ENCODE measurements at regions not wholly inside any gene's neighbourhood (a gene's known extent, or its start where the extent isn't known, plus 50 kb on each side); places are given as distances from the start of the nearest gene placed in this dataset.
"Not testable (repeated sequence)": the region's sequence is repeated elsewhere in the genome, so short reads cannot be mapped to it uniquely, and the experiment has no call there.

DNA sequence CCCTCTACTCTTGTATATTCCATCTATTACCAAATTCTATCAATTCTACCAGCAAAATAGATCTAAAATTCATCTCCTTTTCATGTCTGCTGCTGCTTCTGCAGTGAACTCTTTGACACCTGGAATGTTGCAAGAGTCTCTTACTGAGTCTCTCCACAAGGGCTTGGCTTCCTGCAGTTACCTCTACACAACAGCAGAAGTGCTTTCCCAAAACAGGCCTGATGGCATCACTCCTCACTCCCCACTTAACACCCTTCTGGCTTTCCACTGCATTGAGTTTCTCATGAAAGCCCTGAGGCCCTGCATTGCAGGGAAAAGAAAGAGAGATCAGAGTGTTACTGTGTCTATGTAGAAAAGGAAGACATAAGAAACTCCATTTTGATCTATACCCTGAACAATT lies 78.8 kb upstream of the CDC42EP3 start:
- DNase-seq; H3K4me1 ChIP-seq (ENCODE audit: control insufficient read depth in 3 of 3, insufficient read depth in 2 of 3, low read depth in 1 of 3, low read length in 2 of 3); H3K4me3 ChIP-seq (ENCODE audit: low read depth in 1 of 3, low read length in 3 of 3); H3K9me3 ChIP-seq (ENCODE audit: control insufficient read depth in 2 of 2, insufficient read depth in 1 of 2, low read depth in 1 of 2, low read length in 1 of 2); FAIRE-seq; H3K27ac ChIP-seq (ENCODE audit: low read depth in 1 of 3, low read length in 2 of 3); H3K36me3 ChIP-seq (ENCODE audit: control insufficient read depth in 3 of 3, insufficient read depth in 2 of 3, low read depth in 1 of 3, low read length in 3 of 3); H3K27me3 ChIP-seq (ENCODE audit: control insufficient read depth in 3 of 3, insufficient read depth in 3 of 3, low read length in 3 of 3): not testable (repeated sequence)

DNA sequence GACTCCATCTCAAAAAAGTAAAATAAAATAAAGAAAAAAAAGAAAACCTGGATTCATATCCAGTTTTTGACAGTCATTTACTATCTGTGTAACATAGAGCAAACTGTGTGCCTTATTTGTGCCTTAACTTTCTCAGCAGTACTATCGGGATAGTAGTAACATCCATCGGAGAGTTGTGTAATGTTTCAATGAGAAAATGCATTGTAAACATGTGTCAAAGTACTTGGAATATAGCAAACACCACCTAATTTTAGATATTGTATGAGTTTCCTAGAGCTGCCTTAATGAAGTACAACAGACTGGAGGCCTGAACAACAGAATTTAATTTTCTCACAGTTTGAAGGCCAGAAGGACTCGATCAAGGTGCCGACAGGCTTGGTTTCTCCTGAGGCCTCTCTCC lies 81.3 kb upstream of the CDC42EP3 start:
- no peak for DNase-seq
- WGBS, 3 donors: 89 to 98% (median 95%) methylated on average over 2 to 3 of the region's 4 CpGs
- Histone ChIP-seq H3K9me3 (ENCODE audit: control insufficient read depth in 2 of 2, insufficient read depth in 1 of 2, low read depth in 1 of 2, low read length in 1 of 2) (no peaks in the 10 kb centered on the region), H3K27me3 (ENCODE audit: control insufficient read depth in 3 of 3, insufficient read depth in 3 of 3, low read length in 3 of 3) (no peaks in the 10 kb centered on the region), H3K4me3 (ENCODE audit: low read depth in 1 of 3, low read length in 3 of 3) (no peak overlapping the region), H3K4me1 (ENCODE audit: control insufficient read depth in 3 of 3, insufficient read depth in 2 of 3, low read depth in 1 of 3, low read length in 2 of 3) (no peaks in the 10 kb centered on the region), H3K36me3 (ENCODE audit: control insufficient read depth in 3 of 3, insufficient read depth in 2 of 3, low read depth in 1 of 3, low read length in 3 of 3) (no peaks in the 10 kb centered on the region), H3K27ac (ENCODE audit: low read depth in 1 of 3, low read length in 2 of 3) (no peak overlapping the region)
- no peak for FAIRE-seq

DNA sequence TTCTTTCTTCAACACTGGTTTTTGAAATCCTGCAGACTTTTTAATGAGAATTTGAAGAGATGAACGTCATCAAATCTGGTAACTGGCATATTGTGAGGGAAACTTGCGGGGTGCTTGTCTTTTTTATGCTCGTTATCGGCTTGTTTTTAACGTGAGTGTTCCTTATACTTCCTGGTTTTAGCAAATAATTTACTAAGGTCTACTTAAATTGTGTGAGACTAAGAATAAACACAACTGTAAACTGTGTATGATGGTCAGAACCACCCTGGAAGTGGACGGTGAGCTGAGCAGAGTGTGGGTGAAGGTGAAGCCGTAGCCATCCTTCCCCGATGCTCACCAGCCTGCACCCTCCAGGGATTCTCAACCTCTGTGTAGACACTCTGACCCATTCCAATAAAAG lies 82.3 kb upstream of the CDC42EP3 start:
- FAIRE-seq: no peak

DNA sequence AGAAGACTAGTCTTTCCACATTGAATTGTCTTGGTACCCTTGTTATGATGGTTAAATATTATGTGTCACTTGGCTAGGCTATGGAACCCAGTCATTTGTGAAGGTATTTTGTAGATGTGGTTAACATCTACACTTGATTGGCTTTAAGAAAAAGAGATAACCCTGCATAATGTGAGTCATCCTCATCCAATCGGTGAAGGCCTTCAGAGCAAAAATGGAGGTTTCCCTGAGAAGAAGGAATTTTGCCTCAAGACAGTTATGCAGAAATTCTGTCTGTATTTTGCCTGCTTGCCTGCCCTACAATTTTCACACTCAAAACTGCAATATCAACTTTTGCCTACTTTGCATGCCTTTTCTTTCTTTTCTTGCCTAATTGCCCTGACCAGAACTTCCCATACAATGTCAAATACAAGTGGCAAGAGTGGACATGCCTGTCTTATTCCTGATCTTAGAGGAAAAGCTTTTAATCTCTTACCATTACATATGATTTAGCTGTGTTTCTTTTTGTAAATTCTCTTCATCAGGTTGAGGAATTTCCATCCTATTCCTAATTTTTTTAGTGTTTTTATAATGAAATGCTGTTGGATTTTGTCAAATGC lies 84.6 kb upstream of the CDC42EP3 start:
- 92 to 100% (median 97%) methylated on average over 1 of the region's 1 CpG for WGBS, 3 donors
- not testable (repeated sequence) for H3K36me3 ChIP-seq (ENCODE audit: control insufficient read depth in 3 of 3, insufficient read depth in 2 of 3, low read depth in 1 of 3, low read length in 3 of 3); FAIRE-seq

More for the DNA sequence above, 82.3 kb upstream of the CDC42EP3 start:
- 30 to 72% (median 38%) methylated on average over 8 of the region's 8 CpGs for whole genome bisulfite sequencing, 3 donors
- H3K27ac ChIP-seq (ENCODE audit: low read depth in 1 of 3, low read length in 2 of 3): no peak overlapping the region
- no peaks in the 10 kb centered on the region for H3K36me3 ChIP-seq (ENCODE audit: control insufficient read depth in 3 of 3, insufficient read depth in 2 of 3, low read depth in 1 of 3, low read length in 3 of 3)
- DNase-seq: no peak
- no peaks in the 10 kb centered on the region for H3K27me3 ChIP-seq (ENCODE audit: control insufficient read depth in 3 of 3, insufficient read depth in 3 of 3, low read length in 3 of 3)
- no peaks in the 10 kb centered on the region for H3K4me1 ChIP-seq (ENCODE audit: control insufficient read depth in 3 of 3, insufficient read depth in 2 of 3, low read depth in 1 of 3, low read length in 2 of 3)
- no peak overlapping the region for H3K4me3 ChIP-seq (ENCODE audit: low read depth in 1 of 3, low read length in 3 of 3)
- H3K9me3 ChIP-seq (ENCODE audit: control insufficient read depth in 2 of 2, insufficient read depth in 1 of 2, low read depth in 1 of 2, low read length in 1 of 2): no peaks in the 10 kb centered on the region

DNA sequence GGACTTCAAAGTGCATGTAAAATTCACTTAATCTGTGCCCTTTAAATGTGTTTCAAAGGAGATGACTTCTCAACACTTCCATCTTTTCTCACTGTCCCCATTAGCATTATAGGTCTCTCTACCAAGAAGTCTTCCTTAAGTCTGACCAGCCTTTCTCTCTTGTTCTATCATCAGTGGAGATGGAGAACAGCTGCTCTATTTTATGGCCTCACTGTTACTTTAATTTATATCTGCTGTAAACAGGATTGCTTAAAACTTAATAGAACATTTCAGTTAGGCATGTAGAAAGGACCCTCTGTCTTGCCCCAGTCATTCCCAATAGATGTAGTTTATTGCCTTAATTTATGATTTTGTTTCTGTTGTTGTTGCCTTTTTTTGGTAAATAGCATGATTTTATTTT lies 86.0 kb upstream of the CDC42EP3 start:
- not testable (repeated sequence) for FAIRE-seq; H3K36me3 ChIP-seq (ENCODE audit: control insufficient read depth in 3 of 3, insufficient read depth in 2 of 3, low read depth in 1 of 3, low read length in 3 of 3); H3K4me1 ChIP-seq (ENCODE audit: control insufficient read depth in 3 of 3, insufficient read depth in 2 of 3, low read depth in 1 of 3, low read length in 2 of 3); H3K27me3 ChIP-seq (ENCODE audit: control insufficient read depth in 3 of 3, insufficient read depth in 3 of 3, low read length in 3 of 3); DNase-seq; H3K4me3 ChIP-seq (ENCODE audit: low read depth in 1 of 3, low read length in 3 of 3); H3K9me3 ChIP-seq (ENCODE audit: control insufficient read depth in 2 of 2, insufficient read depth in 1 of 2, low read depth in 1 of 2, low read length in 1 of 2); H3K27ac ChIP-seq (ENCODE audit: low read depth in 1 of 3, low read length in 2 of 3)

More for the DNA sequence above, 84.6 kb upstream of the CDC42EP3 start:
- not testable (repeated sequence) for DNase-seq; H3K9me3 ChIP-seq (ENCODE audit: control insufficient read depth in 2 of 2, insufficient read depth in 1 of 2, low read depth in 1 of 2, low read length in 1 of 2); H3K27ac ChIP-seq (ENCODE audit: low read depth in 1 of 3, low read length in 2 of 3); H3K4me1 ChIP-seq (ENCODE audit: control insufficient read depth in 3 of 3, insufficient read depth in 2 of 3, low read depth in 1 of 3, low read length in 2 of 3); H3K27me3 ChIP-seq (ENCODE audit: control insufficient read depth in 3 of 3, insufficient read depth in 3 of 3, low read length in 3 of 3); H3K4me3 ChIP-seq (ENCODE audit: low read depth in 1 of 3, low read length in 3 of 3)

DNA sequence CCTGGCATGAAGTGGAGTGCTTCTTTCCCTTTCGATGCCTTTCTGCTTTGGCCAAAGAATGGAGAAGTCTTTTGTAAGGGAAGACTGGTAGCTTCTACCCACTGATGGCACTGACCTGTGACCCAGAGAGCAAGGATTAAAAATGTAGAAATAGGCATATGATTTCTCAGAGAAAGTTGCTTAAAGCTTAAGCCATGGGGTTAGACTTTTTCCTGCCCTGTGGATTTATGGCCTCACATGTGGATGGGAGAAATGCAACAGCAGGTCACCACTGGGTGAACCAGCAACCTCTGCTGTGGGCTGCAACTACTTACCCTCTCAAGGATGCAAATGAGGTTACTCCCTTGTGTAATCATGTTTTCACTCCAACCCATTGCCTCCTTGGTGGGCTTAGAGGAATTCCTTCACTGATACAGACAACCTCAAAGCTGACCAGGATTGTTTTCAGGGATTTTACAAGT lies 86.7 kb upstream of the CDC42EP3 start:
- not testable (repeated sequence) for H3K27me3 ChIP-seq (ENCODE audit: control insufficient read depth in 3 of 3, insufficient read depth in 3 of 3, low read length in 3 of 3); FAIRE-seq; H3K4me1 ChIP-seq (ENCODE audit: control insufficient read depth in 3 of 3, insufficient read depth in 2 of 3, low read depth in 1 of 3, low read length in 2 of 3); H3K9me3 ChIP-seq (ENCODE audit: control insufficient read depth in 2 of 2, insufficient read depth in 1 of 2, low read depth in 1 of 2, low read length in 1 of 2); DNase-seq; H3K27ac ChIP-seq (ENCODE audit: low read depth in 1 of 3, low read length in 2 of 3); H3K36me3 ChIP-seq (ENCODE audit: control insufficient read depth in 3 of 3, insufficient read depth in 2 of 3, low read depth in 1 of 3, low read length in 3 of 3); H3K4me3 ChIP-seq (ENCODE audit: low read depth in 1 of 3, low read length in 3 of 3)
- WGBS, 3 donors: 82 to 96% (median 94%) methylated on average over 1 of the region's 1 CpG

DNA sequence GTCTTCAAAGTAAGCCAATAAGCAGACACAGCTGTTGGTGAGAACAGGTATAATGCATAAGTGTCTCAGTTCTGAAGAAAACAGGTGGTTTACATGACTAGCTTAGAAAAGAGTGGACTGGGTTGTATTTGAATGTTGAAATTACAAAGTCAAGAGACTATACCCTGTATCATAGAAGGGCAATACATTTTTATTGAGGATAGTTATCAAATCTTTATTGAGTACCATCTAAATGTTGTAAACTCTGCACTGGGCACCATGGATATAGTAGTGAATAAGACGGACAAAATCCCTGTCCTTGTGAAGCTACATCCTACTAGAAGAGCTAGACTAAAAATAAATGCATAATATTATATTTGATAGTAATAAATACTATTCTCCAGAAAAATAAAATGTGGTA lies 88.5 kb upstream of the CDC42EP3 start:
- DNase-seq; FAIRE-seq; H3K4me1 ChIP-seq (ENCODE audit: control insufficient read depth in 3 of 3, insufficient read depth in 2 of 3, low read depth in 1 of 3, low read length in 2 of 3); H3K4me3 ChIP-seq (ENCODE audit: low read depth in 1 of 3, low read length in 3 of 3); H3K9me3 ChIP-seq (ENCODE audit: control insufficient read depth in 2 of 2, insufficient read depth in 1 of 2, low read depth in 1 of 2, low read length in 1 of 2); H3K27me3 ChIP-seq (ENCODE audit: control insufficient read depth in 3 of 3, insufficient read depth in 3 of 3, low read length in 3 of 3); H3K36me3 ChIP-seq (ENCODE audit: control insufficient read depth in 3 of 3, insufficient read depth in 2 of 3, low read depth in 1 of 3, low read length in 3 of 3); H3K27ac ChIP-seq (ENCODE audit: low read depth in 1 of 3, low read length in 2 of 3): not testable (repeated sequence)
- 64 to 95% (median 88%) methylated on average over 1 of the region's 1 CpG for WGBS, 3 donors

DNA sequence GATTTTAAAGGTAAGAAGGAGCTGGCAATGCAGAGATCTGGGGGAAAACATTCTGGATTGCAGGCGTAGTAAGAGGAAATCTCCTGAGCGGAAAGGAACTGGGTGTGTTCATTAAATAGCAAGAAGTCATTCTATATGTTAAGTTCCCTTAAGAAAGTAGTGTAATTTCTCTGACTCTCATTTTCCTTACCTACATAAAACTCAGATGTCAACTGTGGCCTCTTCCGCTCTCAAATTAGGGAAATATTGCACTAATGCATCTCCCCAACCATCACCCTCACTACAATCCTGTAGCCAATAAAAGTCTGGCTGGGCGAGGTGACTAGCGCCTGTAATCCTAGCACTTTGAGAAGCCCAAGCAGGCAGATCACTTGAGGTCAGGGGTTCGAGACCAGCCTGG lies 89.0 kb upstream of the CDC42EP3 start:
- Histone ChIP-seq H3K4me1 (ENCODE audit: control insufficient read depth in 3 of 3, insufficient read depth in 2 of 3, low read depth in 1 of 3, low read length in 2 of 3) (no peaks in the 10 kb centered on the region), H3K27ac (ENCODE audit: low read depth in 1 of 3, low read length in 2 of 3) (no peak overlapping the region), H3K27me3 (ENCODE audit: control insufficient read depth in 3 of 3, insufficient read depth in 3 of 3, low read length in 3 of 3) (no peaks in the 10 kb centered on the region), H3K36me3 (ENCODE audit: control insufficient read depth in 3 of 3, insufficient read depth in 2 of 3, low read depth in 1 of 3, low read length in 3 of 3) (no peaks in the 10 kb centered on the region), H3K4me3 (ENCODE audit: low read depth in 1 of 3, low read length in 3 of 3) (no peak overlapping the region), H3K9me3 (ENCODE audit: control insufficient read depth in 2 of 2, insufficient read depth in 1 of 2, low read depth in 1 of 2, low read length in 1 of 2) (no peaks in the 10 kb centered on the region)
- 70 to 85% (median 75%) methylated on average over 6 of the region's 6 CpGs for WGBS, 3 donors
- FAIRE-seq (no peak), DNase-seq (no peak)

DNA sequence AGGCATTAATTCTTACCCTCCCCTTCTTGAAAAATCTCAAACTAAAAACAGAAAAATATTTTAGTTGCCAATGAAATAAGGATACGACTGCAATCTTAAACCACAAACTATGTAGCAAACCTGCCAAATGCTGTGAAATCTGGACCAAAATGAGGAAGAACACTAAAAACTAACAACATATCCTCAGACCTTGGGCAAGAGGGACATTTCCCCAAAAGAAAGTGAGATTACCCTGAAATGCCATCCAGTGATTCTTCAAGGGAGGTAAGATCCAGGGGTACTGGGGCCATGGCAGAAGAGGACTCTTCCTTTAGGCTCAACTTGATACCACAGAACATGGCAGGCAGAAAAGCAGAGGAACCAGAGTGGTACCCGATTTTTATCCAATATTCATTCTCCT lies 90.8 kb upstream of the CDC42EP3 start:
- not testable (repeated sequence) for DNase-seq; H3K9me3 ChIP-seq (ENCODE audit: control insufficient read depth in 2 of 2, insufficient read depth in 1 of 2, low read depth in 1 of 2, low read length in 1 of 2); H3K4me3 ChIP-seq (ENCODE audit: low read depth in 1 of 3, low read length in 3 of 3); H3K4me1 ChIP-seq (ENCODE audit: control insufficient read depth in 3 of 3, insufficient read depth in 2 of 3, low read depth in 1 of 3, low read length in 2 of 3); H3K27me3 ChIP-seq (ENCODE audit: control insufficient read depth in 3 of 3, insufficient read depth in 3 of 3, low read length in 3 of 3); H3K36me3 ChIP-seq (ENCODE audit: control insufficient read depth in 3 of 3, insufficient read depth in 2 of 3, low read depth in 1 of 3, low read length in 3 of 3); FAIRE-seq; H3K27ac ChIP-seq (ENCODE audit: low read depth in 1 of 3, low read length in 2 of 3)
- 76 to 88% (median 82%) methylated on average over 2 of the region's 2 CpGs for WGBS, 3 donors
